ENCODE measurements at regions not wholly inside any gene's neighbourhood (a gene's known extent, or its start where the extent isn't known, plus 50 kb on each side); places are given as distances from the start of the nearest gene placed in this dataset.

DNA sequence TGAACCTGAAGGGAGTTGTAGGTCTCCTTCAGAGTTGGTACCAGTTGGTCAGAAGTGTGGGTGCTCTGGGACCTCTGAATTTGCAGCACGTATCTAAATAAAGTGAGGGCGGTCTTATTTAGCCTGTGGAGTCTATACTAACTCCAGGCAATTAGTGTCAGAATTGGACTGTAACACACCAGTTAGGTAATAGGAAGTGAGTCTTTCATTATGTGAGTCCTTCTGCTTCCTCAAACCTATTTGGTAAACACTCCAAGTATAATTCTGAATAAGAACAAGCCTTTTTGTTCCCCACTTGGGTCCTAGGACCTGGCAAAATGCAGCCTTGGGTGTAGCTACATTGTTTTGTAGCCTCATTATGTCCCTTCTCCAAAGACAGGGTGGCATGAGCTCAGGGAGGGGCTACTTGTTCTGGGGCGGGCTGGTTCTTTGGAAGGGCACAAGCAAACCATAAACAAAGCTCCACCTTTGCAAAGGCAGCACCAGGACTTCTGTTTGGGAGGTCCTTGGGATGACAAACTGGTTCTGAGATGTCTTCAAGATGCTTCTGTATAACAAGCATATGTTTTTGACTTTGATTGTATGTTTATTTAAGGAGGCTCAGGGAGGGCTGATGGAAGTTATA is 418.0 kb downstream of the ZNF536 start:
- TF ChIP-seq EZH2 (IDR thresholded peaks at IDR 0.05) (no peak), CTCF (IDR thresholded peaks at IDR 0.05) (no peak), EZH2phosphoT487 (IDR thresholded peaks at IDR 0.05) (no peak)

Data from neural progenitor cell (in vitro differentiated cells).